ENCODE measurements at regions not wholly inside any gene's neighbourhood (a gene's known extent, or its start where the extent isn't known, plus 50 kb on each side); places are given as distances from the start of the nearest gene placed in this dataset.

DNA sequence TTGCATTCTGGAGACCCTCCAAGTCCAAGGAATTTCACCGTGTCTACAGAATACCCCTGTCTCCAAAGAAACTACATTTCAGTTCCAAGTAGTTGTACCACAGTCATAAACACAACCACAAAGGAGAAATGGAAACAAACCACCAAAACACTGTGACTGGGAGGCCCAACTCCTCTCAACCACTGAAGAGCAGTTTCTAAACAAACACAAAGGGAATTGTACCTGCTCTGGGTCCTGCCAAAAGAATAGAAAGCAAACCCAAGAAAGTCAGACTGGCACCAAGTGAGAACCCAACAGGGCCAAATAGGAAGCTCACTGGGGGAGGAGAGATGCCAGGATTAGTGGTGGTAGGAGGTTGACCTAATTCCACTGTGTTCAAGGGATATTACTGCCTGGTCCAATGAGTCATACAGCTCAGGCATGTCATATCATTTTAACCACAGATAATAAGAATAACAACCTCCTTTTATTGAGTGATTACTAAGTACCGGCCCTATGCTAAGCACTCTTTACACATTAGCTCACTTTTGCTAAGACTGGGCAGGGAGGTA, 123.9 kb upstream of the PPP2R5A start:
- H3K79me2 ChIP-seq (replicated peaks; ENCODE audit: insufficient read depth): no peaks in the 10 kb centered on the region
- Mint-ChIP-seq H3K9me3 (no peaks in the 10 kb centered on the region), H3K27ac (no peak overlapping the region), H3K4me3 (no peak overlapping the region), H3K4me1 (no peaks in the 10 kb centered on the region; the same call in 2 of the 3 replicates), H3K36me3 (ENCODE audit: low read depth) (no peaks in the 10 kb centered on the region), H3K27me3 (ENCODE audit: insufficient read depth, low read depth, poor library complexity) (peaks cover 5% of the 10 kb centered on the region)
- no peak overlapping the region for H3K4me2 ChIP-seq
- no peak for DNase-seq (ENCODE audit: low spot score)
- H3K27me3 ChIP-seq (ENCODE audit: insufficient read depth): no peaks in the 10 kb centered on the region
- no peaks in the 10 kb centered on the region for H3F3A ChIP-seq (replicated peaks; ENCODE audit: low read depth)
- H3K4me3 ChIP-seq: no peak overlapping the region
- no peak for ATAC-seq
- no peaks in the 10 kb centered on the region for H3K9me2 ChIP-seq (ENCODE audit: insufficient read depth)
- H3K27ac ChIP-seq (ENCODE audit: low read depth): no peak overlapping the region
- H3K36me3 ChIP-seq (ENCODE audit: insufficient read depth): no peaks in the 10 kb centered on the region
- H3K4me1 ChIP-seq (ENCODE audit: insufficient read depth): no peaks in the 10 kb centered on the region
- no peak overlapping the region for H2AFZ ChIP-seq
- TF ChIP-seq STAT1 (IDR thresholded peaks at IDR 0.05; ENCODE audit: unreplicated experiment) (no peak), JUNB (IDR thresholded peaks at IDR 0.05; ENCODE audit: unreplicated experiment) (no peak), EZH2 (IDR thresholded peaks at IDR 0.05; ENCODE audit: low read depth, unreplicated experiment) (no peak), EZH2phosphoT487 (IDR thresholded peaks at IDR 0.05; ENCODE audit: unreplicated experiment) (no peak), CREB1 (CRISPR knock-in tag; IDR thresholded peaks at IDR 0.05; ENCODE audit: low read depth) (no peak), NANOG (IDR thresholded peaks at IDR 0.05; ENCODE audit: borderline replicate concordance) (no peak), POLR2AphosphoS5 (IDR thresholded peaks at IDR 0.05; ENCODE audit: low read depth) (no peak), ZNF114 (CRISPR knock-in tag; IDR thresholded peaks at IDR 0.05) (no peak), ZNF331 (CRISPR knock-in tag; IDR thresholded peaks at IDR 0.05; ENCODE audit: low read depth) (no peak)
- TF ChIP-seq, protein P1, sequence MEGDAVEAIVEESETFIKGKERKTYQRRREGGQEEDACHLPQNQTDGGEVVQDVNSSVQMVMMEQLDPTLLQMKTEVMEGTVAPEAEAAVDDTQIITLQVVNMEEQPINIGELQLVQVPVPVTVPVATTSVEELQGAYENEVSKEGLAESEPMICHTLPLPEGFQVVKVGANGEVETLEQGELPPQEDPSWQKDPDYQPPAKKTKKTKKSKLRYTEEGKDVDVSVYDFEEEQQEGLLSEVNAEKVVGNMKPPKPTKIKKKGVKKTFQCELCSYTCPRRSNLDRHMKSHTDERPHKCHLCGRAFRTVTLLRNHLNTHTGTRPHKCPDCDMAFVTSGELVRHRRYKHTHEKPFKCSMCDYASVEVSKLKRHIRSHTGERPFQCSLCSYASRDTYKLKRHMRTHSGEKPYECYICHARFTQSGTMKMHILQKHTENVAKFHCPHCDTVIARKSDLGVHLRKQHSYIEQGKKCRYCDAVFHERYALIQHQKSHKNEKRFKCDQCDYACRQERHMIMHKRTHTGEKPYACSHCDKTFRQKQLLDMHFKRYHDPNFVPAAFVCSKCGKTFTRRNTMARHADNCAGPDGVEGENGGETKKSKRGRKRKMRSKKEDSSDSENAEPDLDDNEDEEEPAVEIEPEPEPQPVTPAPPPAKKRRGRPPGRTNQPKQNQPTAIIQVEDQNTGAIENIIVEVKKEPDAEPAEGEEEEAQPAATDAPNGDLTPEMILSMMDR (conservative IDR thresholded peaks at IDR 0.05; ENCODE audit: low read depth in 2 of 2): no peak
- TF ChIP-seq, protein P2, sequence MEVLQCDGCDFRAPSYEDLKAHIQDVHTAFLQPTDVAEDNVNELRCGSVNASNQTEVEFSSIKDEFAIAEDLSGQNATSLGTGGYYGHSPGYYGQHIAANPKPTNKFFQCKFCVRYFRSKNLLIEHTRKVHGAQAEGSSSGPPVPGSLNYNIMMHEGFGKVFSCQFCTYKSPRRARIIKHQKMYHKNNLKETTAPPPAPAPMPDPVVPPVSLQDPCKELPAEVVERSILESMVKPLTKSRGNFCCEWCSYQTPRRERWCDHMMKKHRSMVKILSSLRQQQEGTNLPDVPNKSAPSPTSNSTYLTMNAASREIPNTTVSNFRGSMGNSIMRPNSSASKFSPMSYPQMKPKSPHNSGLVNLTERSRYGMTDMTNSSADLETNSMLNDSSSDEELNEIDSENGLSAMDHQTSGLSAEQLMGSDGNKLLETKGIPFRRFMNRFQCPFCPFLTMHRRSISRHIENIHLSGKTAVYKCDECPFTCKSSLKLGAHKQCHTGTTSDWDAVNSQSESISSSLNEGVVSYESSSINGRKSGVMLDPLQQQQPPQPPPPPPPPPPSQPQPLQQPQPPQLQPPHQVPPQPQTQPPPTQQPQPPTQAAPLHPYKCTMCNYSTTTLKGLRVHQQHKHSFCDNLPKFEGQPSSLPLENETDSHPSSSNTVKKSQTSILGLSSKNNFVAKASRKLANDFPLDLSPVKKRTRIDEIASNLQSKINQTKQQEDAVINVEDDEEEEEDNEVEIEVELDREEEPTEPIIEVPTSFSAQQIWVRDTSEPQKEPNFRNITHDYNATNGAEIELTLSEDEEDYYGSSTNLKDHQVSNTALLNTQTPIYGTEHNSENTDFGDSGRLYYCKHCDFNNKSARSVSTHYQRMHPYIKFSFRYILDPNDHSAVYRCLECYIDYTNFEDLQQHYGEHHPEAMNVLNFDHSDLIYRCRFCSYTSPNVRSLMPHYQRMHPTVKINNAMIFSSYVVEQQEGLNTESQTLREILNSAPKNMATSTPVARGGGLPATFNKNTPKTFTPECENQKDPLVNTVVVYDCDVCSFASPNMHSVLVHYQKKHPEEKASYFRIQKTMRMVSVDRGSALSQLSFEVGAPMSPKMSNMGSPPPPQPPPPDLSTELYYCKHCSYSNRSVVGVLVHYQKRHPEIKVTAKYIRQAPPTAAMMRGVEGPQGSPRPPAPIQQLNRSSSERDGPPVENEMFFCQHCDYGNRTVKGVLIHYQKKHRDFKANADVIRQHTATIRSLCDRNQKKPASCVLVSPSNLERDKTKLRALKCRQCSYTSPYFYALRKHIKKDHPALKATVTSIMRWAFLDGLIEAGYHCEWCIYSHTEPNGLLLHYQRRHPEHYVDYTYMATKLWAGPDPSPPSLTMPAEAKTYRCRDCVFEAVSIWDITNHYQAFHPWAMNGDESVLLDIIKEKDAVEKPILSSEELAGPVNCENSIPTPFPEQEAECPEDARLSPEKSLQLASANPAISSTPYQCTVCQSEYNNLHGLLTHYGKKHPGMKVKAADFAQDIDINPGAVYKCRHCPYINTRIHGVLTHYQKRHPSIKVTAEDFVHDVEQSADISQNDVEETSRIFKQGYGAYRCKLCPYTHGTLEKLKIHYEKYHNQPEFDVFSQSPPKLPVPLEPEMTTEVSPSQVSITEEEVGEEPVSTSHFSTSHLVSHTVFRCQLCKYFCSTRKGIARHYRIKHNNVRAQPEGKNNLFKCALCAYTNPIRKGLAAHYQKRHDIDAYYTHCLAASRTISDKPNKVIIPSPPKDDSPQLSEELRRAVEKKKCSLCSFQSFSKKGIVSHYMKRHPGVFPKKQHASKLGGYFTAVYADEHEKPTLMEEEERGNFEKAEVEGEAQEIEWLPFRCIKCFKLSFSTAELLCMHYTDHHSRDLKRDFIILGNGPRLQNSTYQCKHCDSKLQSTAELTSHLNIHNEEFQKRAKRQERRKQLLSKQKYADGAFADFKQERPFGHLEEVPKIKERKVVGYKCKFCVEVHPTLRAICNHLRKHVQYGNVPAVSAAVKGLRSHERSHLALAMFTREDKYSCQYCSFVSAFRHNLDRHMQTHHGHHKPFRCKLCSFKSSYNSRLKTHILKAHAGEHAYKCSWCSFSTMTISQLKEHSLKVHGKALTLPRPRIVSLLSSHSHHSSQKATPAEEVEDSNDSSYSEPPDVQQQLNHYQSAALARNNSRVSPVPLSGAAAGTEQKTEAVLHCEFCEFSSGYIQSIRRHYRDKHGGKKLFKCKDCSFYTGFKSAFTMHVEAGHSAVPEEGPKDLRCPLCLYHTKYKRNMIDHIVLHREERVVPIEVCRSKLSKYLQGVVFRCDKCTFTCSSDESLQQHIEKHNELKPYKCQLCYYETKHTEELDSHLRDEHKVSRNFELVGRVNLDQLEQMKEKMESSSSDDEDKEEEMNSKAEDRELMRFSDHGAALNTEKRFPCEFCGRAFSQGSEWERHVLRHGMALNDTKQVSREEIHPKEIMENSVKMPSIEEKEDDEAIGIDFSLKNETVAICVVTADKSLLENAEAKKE (CRISPR knock-in tag; IDR thresholded peaks at IDR 0.05): no peak
- TF ChIP-seq, protein P3, sequence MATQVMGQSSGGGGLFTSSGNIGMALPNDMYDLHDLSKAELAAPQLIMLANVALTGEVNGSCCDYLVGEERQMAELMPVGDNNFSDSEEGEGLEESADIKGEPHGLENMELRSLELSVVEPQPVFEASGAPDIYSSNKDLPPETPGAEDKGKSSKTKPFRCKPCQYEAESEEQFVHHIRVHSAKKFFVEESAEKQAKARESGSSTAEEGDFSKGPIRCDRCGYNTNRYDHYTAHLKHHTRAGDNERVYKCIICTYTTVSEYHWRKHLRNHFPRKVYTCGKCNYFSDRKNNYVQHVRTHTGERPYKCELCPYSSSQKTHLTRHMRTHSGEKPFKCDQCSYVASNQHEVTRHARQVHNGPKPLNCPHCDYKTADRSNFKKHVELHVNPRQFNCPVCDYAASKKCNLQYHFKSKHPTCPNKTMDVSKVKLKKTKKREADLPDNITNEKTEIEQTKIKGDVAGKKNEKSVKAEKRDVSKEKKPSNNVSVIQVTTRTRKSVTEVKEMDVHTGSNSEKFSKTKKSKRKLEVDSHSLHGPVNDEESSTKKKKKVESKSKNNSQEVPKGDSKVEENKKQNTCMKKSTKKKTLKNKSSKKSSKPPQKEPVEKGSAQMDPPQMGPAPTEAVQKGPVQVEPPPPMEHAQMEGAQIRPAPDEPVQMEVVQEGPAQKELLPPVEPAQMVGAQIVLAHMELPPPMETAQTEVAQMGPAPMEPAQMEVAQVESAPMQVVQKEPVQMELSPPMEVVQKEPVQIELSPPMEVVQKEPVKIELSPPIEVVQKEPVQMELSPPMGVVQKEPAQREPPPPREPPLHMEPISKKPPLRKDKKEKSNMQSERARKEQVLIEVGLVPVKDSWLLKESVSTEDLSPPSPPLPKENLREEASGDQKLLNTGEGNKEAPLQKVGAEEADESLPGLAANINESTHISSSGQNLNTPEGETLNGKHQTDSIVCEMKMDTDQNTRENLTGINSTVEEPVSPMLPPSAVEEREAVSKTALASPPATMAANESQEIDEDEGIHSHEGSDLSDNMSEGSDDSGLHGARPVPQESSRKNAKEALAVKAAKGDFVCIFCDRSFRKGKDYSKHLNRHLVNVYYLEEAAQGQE (IDR thresholded peaks at IDR 0.05; ENCODE audit: unreplicated experiment): no peak
- TF ChIP-seq, protein P4, sequence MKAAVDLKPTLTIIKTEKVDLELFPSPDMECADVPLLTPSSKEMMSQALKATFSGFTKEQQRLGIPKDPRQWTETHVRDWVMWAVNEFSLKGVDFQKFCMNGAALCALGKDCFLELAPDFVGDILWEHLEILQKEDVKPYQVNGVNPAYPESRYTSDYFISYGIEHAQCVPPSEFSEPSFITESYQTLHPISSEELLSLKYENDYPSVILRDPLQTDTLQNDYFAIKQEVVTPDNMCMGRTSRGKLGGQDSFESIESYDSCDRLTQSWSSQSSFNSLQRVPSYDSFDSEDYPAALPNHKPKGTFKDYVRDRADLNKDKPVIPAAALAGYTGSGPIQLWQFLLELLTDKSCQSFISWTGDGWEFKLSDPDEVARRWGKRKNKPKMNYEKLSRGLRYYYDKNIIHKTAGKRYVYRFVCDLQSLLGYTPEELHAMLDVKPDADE (IDR thresholded peaks at IDR 0.05): no peak
- no peaks in the 10 kb centered on the region for H4K20me1 ChIP-seq (replicated peaks; ENCODE audit: insufficient read depth)
